ENCODE measurements at regions not wholly inside any gene's neighbourhood (a gene's known extent, or its start where the extent isn't known, plus 50 kb on each side); places are given as distances from the start of the nearest gene placed in this dataset.
"Not testable (repeated sequence)": the region's sequence is repeated elsewhere in the genome, so short reads cannot be mapped to it uniquely, and the experiment has no call there.

DNA sequence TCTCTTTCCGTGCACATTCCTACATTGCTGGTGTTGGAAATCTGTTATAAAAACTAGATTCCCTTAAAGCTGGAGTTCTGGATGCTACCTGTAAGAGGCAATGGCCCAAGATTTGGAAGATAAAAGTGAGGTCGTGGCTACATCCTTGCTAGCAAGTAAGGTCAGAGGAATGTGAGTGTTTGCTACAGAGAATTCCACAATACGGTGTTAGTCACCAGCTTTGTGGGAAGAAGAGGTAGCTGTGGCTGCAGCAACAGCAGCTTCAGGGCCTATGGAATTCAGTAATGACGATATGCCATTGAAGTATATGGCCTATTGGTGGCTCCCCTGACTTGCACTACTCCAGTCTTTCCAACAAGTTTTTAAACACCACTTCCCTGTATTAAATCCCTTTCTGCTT is 227.7 kb upstream of the TMEM260 start:
- peak; percentile 88 for DNase-seq

DNA sequence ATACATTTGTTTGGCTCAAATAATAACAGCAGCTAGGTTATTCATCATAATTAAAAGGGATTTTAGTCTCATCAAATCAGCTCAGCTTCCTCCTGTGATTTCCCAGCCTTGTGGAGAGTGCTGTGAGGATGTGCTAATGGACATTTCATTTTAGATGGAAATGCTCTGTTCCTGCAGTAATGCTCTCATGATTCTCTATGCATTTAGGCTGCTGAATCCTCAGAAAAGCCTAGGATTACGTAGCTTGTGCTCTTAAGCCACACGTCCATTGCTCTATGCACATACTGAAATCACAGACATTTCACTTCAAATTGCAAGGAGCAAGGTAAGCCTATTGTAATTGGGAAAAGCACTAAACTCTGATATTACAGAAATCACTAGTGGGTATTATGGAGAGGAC is 226.6 kb upstream of the TMEM260 start:
- DNase-seq = no peak

DNA sequence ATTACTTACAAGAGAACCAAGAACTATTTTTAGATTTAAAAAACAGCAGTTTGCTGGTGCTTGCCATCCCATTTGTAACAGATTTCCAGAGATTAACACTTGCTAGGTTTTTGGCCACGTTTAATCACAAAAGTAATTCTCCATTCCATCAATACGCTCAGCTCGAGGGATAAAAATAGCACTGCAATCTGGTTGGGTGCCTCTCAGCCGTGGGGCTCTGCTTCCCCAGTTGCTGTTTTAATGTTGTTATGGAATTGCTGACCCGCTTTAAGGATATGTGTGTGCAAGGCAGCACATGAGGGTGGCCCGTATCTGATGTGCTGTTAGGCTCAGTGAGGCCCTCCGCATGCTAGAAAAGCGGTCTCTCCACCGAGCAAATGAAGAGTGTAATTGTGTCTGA is 222.2 kb upstream of the TMEM260 start:
- DNase-seq = no peak

DNA sequence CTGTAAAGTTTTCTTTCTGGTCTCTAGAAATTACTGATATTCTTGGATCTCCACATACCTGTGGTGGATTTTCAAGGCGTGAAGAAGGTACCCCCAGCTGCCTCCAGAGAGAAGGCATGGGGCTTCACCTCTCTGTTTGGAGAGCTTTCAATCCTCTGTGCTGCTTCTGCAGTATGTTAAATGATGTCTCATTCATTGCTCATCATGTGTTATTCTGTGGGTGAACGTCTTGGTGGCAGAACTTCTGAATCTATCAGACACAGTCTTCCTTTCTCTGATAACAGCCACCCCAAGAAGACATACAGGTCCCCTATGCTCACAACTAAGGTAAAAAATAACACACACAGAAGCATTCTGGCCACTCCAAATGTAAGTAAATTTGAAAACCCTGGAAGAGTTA is 221.3 kb upstream of the TMEM260 start:
- no peak for DNase-seq

DNA sequence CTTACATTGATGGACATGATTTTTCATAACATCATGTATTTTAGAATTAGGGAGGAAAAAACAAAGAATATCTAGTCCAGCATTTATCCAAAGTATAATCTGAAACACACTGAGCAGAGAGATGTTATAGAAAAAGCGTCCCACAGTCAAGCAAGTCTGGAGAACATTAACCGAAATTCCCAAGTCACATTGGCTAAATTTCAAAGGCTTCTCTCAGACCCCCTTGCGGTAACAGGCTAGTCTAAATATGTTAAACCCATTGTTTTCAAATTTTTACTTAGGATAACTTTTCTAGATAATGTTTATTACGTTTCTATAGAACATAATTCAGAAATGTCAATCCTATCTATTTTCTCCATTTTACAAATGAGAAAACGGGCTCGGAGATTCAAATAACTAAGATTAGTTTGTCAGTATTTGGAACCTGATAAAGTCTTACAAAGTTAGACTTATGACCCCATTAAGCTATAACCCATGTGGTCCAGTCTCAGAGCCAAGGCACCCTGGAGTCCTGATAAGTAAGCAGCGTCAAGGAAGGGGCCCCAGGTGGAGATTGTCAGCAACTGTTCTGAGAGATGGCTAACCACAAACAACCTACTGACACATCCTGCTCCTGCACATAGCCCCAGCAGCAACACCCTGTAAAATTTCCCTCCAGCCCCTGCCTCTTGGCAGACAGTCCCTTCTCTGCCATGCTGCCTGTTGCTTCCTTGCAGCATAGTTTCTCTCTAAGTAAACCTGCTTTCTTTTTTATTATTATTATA is 220.6 kb upstream of the TMEM260 start:
- no peak for DNase-seq

DNA sequence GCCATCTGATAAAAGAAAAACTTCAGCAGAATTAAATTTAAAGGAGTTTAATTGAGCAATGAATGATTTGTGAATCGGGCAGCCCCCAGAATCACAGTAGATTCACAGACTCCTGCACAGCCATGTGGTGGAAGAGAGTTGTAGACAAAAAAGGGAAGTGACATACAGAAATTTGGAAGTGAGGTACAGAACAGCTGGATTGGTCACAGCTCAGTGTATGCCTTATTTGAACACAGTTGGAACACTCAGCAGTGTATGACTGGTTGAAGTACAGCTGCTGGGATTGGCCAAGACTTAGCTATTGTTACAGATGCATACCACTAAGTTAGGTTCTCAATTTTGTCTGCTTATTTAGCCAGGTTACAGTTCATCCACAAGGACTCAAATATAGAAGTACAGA is 213.9 kb upstream of the TMEM260 start:
- not testable (repeated sequence) for DNase-seq

DNA sequence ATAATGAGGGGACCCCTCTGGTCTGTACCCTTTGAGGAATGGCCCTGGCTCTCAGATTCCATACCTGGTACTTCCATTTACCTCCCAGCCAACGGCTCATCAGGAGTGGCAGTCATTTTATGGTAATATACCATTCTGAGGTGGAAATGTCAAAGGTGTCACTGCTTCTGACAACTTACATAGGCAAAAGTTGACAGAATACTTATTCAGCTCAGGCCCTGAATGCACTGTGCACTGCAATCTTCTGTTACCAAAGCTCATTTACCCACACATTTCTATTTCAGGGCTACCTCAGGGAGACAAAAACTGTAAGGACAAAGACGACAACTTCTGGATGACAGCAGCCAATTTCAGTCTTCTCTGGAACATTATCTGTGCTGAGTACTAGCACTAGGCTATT is 212.2 kb upstream of the TMEM260 start:
- no peak for DNase-seq

DNA sequence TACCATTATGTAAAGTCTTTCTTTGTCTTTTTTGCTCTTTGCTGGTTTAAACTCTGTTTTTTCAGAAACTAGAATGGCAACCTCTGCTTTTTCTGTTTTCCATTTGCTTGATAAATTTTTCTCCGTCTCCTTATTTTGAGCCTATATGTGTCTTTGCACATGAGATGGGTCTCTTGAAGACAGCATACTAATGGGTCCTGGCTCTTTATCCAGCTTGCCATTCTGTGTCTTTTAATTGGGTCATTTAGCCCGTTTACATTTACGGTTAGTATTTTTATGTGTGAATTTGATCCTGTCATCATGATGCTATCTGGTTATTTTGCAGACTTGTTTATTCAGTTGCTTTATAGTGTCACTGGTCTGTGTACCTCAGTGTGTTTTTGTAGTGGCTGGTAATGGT is 207.9 kb upstream of the TMEM260 start:
- no peak for DNase-seq

DNA sequence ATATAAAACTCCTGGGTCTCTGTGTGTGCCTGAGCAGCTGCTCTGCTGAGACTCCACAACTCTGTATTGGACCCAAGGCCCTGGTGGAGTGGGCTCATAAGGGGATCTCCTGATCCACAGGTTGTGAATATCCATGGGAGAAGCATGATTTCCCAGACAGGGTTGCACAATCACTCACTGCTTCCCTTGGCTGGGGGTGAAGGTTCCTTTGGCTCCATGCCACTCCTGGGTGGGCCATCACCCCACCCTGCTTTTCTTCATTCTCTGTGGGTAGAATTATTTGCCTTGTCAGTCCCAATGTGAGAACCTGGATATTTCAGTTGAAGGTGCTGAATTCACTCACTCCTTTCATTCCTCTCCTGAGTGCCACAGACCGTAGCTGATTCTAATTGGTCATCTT is 205.2 kb upstream of the TMEM260 start:
- no peak for DNase-seq

DNA sequence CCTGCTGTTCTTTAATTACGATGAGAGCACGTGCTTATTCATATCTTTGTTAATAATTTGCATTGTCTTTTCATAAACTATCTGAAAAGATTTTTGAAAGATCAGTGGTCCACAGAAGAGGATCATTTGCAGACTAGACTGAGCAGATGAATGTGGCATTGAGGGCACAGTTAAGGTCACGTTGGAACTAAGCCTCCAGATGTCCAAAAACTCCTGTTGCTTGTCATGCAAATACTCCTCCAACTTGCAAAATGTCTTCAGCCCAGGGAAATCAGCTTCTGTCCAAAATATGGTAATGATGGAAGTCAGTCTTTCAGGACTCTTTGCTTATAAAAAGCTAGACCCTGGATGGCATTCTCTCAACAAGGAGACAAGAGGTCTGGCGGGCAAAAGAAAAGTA is 201.6 kb upstream of the TMEM260 start:
- DNase-seq = no peak

DNA sequence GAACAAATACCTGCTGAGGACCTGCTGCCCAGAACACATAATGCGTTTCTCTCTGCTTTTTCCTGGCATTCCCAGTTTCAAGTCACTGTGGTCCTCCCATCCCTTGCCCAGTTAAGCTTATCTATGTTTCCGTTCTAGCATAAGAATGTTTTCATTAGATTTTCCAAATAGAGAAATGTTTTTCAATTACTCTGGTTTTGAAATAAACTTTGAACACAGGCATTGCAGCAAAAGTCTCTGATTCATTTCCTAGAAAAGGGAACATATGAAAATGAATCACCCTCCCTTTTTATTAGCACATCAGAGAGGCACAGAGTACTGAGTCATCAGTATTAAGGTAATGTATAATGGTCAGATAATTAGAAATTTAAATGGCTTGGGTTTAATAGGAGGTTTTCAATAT is 201.1 kb upstream of the TMEM260 start:
- peak; percentile 58 for DNase-seq

DNA sequence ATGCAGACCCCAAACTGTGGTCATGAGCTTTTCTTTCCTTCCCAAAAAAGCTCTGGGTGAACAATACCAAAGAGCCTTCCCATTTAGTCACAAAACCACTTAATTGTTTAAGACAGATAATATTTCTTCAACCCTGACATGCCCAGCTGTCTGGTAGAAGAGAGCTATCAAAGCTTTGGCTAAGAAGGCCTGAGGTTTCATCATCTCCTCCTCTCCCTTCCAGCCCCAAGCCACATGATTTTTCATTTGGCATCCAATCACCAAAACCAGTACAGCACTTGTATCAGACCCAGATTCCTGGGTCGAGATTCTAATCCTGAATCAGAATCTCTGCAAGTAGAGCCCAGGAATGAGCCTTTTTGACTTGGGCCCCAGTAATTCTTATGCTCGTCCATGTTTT is 199.6 kb upstream of the TMEM260 start:
- peak; percentile 4 for DNase-seq

DNA sequence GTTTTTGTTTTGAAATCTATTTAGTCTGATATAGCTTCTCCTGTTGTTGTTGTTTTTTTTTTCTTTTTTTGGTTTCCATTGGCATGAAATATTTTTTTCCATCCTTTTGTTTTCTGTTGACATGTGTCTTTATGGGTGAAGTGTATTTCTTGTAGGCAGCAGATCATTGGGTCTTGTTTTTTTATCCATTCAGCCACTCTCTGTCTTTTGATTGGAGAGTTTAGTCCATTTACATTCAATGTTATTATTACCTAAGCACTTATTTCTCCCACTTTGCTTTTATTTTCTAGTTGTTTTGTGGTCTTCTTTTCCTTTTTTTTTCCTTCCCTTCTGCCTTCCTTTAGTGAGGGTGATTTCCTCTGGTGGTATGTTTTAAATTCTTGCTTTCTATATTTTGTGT is 193.6 kb upstream of the TMEM260 start:
- no peak for DNase-seq

DNA sequence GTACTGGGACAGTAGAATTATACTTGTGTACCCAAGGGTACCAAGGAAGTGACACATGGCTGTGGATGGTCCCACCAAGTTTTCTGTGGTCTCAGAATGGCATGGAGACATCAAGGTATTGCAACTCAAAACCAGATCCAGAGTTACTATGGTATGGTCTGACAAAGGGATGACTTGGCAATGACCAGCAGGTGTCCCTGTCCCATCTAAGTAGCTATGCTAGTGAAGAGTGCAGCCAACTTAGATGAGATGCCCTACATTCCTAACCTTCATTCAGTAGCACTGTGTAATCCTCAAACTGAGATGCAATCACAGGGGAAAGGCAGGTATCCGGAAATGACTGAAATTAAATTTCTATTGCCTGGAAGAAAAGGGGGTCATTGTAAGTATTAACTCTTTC is 188.7 kb upstream of the TMEM260 start:
- DNase-seq = no peak

DNA sequence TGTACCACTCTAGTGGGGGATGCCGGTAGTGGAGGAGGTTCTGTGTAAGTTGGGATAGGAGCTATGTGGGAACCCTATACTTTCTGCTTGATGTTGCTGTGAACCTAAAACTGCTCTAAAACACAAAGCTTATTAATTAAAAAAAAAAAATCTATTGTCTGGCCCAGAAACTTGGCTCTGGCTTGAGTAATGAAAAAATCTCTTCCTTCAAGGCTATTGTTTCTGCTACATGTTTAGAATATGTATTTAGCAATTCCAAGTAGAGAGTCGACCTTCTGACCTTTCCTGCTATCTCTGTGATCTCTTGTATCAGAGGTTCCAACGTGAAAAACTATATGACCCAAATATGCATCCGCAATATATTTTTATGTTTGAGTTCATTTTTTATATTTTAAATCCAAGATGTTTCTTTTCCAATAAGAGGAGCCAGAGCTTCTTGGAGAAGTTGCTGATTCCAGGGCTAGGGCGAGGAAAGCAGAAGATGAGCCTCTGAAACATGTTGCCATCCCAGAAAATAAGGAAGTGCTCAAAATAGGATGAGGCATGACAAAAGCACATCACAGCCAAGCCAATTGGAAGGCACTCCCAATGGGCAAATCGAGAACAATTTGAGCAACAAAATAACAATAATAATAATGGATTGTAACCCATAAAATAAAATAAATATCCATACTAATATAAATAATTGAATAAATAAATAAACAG is 184.6 kb upstream of the TMEM260 start:
- no peak for DNase-seq

DNA sequence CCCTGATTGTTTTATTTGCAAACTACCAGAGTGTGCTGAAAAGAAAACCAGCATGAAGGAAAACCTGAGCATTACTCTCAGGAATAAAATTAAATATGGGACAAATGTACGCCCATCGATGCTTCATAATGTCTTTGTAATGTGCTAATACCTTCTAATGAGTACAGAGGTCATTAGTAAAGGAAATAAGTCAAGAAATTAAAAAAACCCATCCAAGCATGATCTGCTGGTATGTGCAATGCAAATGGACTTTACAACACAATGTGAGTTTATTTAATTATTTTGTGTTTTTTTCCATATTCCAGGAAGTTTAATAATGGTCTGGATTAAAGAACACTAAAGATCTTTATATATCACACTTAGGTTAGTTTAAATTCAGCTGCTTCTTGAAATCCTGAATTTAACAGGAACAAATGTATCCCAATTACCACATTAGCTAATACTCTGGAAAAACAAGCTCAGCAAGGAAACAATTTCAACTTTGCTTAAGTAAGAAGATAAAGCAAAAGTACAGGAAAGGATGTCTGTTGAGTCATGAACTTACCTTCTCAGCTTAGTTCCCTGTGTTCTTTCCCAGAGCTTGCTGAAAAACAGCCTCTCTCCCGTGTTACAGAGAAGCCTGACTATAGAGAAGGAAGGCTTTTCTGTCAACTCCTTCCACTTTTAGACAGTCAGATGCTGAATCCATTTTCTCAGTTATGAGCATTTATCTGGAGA is 179.3 kb upstream of the TMEM260 start:
- DNase-seq = no peak

DNA sequence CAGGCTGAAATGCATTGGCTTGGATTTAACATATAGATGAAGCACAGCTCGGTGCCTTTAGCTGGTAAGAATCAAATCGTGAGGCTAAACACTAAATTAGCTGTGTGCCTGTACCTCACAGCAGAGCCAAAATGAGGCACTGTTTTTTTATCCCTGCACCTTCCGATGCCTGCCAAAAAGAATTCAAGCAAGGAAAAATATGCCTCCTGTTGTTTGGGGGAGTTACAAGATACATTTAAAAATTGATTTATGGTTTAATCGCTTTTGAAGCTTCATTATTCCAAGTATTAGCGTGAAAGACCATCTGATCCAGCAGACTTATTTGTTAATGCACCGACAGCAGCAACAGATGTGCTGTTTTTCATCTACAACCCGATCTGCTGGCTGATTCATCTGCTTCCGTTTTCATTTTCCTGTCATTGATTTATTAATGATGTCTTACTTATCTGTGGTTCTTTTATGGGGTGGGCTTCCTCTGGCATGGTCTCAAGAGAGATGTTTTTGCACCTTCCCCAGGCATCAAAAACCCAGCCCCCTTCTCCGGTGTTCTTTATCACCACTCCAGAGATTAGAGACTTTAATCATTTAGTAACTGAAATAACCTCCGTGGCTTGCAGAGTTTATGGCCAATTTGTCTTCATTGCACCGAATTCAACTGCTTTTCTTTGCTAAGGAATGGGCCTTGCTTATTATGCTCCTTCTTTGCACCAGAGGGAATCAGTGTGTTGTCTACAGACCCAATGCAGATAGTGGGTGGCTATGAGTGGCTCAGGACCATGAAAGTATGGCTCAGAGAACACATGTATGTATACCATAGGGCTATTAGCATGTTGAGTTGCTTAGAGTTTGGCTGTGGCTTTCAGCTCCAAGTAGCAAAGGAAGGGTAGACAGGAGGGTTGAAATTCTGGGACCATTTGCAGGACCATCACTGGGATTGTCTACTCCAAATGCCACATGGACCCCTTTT is 166.8 kb upstream of the TMEM260 start:
- DNase-seq = no peak

DNA sequence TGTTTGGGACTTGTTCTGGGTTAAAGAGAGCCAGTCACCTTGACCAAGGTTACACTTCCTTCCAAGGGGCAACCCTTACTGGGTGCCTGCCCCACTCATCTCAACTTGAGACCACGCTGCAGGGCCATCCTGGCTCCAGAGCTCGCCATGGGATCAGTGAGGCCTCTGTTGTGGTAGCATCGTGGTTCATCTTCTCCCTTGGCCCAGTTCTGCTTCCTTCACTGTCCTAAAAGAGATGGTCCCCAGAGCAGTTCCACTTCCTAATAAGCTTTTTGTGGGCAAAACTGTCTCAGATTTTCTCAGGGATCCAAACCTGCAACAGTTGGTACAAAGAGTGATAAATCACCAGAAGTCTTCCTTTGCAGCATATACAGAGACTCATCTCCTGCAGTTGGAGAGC is 165.9 kb upstream of the TMEM260 start:
- DNase-seq = no peak

DNA sequence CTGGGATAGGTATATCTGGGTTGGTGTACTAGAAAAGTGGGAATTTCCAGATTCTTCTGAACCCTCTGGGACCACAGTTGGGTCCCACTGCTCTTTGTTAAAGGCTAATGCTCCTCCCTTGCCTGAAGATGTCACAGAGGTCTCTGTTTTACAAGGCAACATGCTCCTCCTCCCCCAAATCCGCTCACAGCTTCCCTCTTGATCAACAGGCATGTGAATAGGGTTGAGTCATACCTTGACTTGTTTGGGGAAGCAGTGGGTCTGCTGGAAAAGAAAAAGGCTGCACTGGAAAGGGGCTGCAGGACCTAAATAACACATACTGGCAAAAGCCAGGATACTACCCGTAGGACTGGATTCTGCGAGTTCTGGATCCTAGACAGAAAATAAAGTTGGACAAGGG is 165.4 kb upstream of the TMEM260 start:
- no peak for DNase-seq

DNA sequence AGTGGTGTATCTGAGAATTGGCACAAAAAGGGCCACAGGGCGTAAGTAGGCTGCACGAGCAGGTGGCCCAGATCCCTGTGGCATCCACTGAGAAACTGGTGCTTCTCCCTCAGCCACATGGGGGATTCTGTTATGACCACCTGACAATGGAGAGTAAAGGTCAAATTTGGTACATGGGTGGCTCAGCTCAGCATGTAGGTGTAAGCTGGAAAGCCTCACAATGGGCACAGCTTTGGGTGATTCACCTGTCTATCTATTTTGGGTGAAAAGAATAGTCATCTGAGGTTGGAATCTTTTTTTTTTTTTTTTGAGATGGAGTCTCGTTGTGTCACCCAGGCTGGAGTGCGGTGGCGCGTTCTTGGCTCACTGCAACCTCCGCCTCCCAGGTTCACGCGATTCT is 163.4 kb upstream of the TMEM260 start:
- no peak for DNase-seq

DNA sequence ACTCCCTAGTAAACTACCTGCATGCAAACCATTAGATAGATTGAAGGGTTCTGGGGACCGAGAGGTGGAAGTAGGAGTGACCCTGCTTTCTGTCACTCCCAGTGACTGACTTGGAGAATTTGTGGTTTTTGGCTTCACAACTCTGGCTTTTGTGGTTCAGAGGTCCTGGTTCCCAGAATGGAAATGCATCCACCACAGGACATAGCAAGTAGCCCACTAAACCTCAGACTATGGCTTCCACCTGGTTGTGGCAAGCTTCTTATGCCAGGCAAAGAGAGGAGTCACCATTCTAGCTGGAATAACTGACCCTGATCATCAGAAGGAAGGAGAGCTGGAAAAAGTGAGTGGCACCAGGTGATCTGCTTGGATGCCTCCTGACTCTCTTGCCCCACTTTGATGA is 162.4 kb upstream of the TMEM260 start:
- DNase-seq = no peak

DNA sequence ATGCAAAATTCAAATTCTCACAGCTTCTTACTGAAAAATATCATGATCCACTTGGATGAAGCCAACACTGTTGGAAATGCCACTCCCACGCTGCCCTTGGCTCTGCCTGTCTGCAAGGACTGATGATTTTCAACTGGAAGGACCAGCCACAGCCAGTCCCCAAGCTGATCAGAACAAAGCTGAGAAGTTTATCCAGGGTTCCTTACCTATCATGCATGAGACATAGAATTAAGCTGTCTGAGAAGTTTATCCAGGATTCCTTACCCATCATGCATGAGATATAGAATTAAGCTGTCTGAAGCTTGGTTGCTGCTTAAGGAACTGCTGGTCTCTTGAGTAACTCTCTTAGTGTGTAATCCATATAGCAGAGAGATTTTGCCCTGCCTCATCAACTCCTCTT is 159.8 kb upstream of the TMEM260 start:
- no peak for DNase-seq

DNA sequence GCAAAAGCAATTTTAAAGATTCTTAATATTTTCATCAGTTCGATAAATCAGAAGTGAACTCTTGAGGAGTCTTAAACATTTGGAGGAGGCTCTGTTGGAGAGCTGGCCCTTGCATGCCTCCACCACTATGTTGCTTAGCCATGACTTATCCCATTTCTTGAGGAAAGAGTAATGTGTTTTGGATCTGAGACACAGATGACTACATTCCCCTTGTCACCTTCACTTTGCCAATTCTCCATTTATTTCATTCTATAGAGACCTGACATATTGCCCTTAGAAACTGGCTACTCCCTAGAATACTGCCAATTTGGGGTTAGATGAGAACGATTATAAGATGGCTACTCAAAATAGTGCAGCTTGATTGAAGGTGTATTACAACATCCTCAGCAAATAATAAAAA is 157.4 kb upstream of the TMEM260 start:
- no peak for DNase-seq

Measured in fibroblast of skin of right quadriceps (primary cell).